Choroid plexus epithelial cell (primary cell): ENCODE measurements at regions not wholly inside any gene's neighbourhood (a gene's known extent, or its start where the extent isn't known, plus 50 kb on each side); places are given as distances from the start of the nearest gene placed in this dataset.

Source experiments
- DNase-seq: peaks from one replicate; pipeline ENCODE4 v3.0.0-alpha.2; 2010; ENCODE audit warnings: low read depth
- H3K4me3 ChIP-seq: 2 replicates; pipeline ENCODE4 v1.5.1; 2011; ENCODE audit warnings: low read depth, mild to moderate bottlenecking, control low read depth, low read length, moderate library complexity
- TF ChIP-seq, protein P1 (sequence below): conservative IDR thresholded peaks from 2 replicates; pipeline ENCODE4 v1.5.1; 2011; ENCODE audit warnings: low read depth, mild to moderate bottlenecking, control low read depth, inconsistent platforms, low read length, moderate library complexity

DNA sequence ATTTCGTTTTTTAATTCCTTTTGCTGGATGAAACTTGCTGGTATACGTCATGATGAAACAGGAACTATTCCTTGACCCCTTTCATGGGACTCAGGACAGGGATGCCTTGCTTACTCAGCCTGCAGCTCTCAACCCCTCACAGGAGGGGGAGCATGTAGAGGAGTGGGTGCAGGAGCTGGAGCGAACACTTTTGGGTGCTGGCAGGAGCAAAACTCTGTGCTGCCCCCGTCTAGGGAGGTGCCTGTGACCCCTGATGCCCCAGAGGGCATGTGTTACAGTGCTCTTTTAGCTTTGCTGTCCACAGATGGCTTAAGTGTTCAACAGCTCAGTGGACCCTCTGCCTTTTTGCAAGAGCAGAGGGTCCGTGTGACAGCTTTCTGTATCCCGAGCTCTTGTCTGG lies 56.8 kb upstream of the TEX13C start:
- DNase-seq, result no peak
- TF ChIP-seq, protein P1, sequence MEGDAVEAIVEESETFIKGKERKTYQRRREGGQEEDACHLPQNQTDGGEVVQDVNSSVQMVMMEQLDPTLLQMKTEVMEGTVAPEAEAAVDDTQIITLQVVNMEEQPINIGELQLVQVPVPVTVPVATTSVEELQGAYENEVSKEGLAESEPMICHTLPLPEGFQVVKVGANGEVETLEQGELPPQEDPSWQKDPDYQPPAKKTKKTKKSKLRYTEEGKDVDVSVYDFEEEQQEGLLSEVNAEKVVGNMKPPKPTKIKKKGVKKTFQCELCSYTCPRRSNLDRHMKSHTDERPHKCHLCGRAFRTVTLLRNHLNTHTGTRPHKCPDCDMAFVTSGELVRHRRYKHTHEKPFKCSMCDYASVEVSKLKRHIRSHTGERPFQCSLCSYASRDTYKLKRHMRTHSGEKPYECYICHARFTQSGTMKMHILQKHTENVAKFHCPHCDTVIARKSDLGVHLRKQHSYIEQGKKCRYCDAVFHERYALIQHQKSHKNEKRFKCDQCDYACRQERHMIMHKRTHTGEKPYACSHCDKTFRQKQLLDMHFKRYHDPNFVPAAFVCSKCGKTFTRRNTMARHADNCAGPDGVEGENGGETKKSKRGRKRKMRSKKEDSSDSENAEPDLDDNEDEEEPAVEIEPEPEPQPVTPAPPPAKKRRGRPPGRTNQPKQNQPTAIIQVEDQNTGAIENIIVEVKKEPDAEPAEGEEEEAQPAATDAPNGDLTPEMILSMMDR, result no peak
- H3K4me3 ChIP-seq, result no peak overlapping the region

DNA sequence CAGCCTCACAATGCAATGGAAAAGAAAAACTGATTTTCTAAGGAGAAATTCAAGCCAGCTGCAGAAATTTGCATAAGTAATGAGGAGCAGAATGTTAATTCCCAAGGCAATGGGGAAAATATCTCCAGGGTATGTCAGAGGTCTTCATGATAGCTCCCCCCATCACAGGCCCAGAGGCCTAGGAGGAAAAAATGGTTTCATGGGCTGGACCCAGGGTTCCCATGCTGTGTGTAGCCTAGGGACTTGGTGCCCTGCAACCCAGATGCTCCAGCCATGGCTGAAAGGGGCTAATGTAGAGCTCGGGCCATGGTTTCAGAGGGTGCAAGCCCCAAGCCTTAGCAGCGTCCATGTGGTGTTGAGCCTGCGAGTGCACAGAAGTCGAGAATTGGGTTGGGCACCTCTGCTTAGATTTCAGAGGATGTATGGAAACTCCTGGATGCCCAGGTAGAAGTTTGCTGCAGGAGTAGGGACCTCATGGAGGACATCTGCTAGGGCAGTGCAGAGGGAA lies 53.5 kb upstream of the TEX13C start:
- DNase-seq, result no peak
- TF ChIP-seq, protein P1, result no peak

More for the DNA sequence above, 53.5 kb upstream of the TEX13C start:
- no peak overlapping the region for H3K4me3 ChIP-seq
